Activated naive CD4-positive, alpha-beta T cell treated with anti-CD3 and anti-CD28 coated beads, Interleukin-2, amount 10 ng/mL, durations not matched to agents 7 days and 5 days (primary cell): ENCODE measurements at regions not wholly inside any gene's neighbourhood (a gene's known extent, or its start where the extent isn't known, plus 50 kb on each side); places are given as distances from the start of the nearest gene placed in this dataset.

Source experiments
- CTCF ChIA-PET: fragments of 350-600 bp; sonication (Branson Sonifier 250); formaldehyde crosslinking; loops from one replicate; lab custom pipeline; 2021; ENCODE audit warnings: antibody characterized with exemption; lab: Charles Lee
- DNase-seq: peaks from one replicate; pipeline ENCODE4 v3.0.0-alpha.2; 2020
- H3K27ac Mint-ChIP-seq: one replicate; pipeline ENCODE4 v1.8.0; 2021; ENCODE audit warnings: mild to moderate bottlenecking, moderate library complexity, mixed read lengths
- H3K27me3 Mint-ChIP-seq: one replicate; pipeline ENCODE4 v1.8.0; 2021; ENCODE audit warnings: mild to moderate bottlenecking, mixed read lengths
- H3K36me3 Mint-ChIP-seq: one replicate; pipeline ENCODE4 v1.8.0; 2021; ENCODE audit warnings: mixed read lengths
- H3K4me1 Mint-ChIP-seq: one replicate; pipeline ENCODE4 v1.8.0; 2021; ENCODE audit warnings: mixed read lengths
- H3K4me3 Mint-ChIP-seq: one replicate; pipeline ENCODE4 v1.8.0; 2021; ENCODE audit warnings: mild to moderate bottlenecking, moderate library complexity, mixed read lengths
- H3K9me3 Mint-ChIP-seq: one replicate; pipeline ENCODE4 v1.8.0; 2021; ENCODE audit warnings: mixed read lengths

DNA sequence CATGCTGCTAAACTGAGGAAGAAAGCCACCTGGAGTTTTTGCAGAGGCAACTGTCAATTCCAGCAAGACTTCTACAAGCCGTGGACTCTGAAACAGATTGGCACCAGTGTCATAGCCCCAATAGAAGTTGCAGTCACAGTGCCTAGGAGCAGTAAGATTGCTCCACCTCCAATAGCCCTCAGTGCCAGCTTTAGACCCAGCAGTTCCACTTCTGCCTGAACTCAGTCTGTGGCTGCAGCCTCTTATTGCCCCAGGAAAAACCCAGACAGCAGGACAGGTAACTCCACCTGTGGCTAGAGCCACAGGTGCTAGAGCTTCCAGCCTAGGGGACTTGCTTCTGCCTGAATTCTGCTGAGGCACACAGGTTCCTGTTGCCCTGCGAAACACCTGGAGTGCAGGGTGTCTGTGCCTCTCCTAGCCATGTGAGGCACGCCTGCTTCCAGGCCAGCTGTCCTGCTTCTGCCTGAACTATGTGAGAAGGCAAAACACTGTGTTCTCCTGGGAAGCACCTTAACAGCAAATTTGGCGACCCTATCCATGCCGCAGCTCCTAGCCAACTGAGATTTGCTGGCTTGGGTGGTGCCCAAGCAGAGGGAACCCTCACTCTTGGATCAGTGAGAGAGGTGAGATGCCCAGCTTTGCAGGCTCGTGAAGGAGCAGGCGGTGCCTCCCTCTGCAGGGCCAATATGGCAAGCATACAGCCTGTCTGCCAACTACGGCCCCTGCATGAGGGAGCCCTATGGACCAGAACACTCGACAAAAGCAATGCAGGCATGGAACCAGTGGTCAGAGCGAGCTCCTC lies 607.6 kb downstream of the PCDH17 start:
- Mint-ChIP-seq H3K36me3 (no peaks in the 10 kb centered on the region), H3K27me3 (no peaks in the 10 kb centered on the region), H3K27ac (no peak overlapping the region), H3K4me1 (no peaks in the 10 kb centered on the region), H3K9me3 (peaks cover 12% of the 10 kb centered on the region), H3K4me3 (no peak overlapping the region)
- DNase-seq: no peak
- CTCF ChIA-PET: no interaction called here

DNA sequence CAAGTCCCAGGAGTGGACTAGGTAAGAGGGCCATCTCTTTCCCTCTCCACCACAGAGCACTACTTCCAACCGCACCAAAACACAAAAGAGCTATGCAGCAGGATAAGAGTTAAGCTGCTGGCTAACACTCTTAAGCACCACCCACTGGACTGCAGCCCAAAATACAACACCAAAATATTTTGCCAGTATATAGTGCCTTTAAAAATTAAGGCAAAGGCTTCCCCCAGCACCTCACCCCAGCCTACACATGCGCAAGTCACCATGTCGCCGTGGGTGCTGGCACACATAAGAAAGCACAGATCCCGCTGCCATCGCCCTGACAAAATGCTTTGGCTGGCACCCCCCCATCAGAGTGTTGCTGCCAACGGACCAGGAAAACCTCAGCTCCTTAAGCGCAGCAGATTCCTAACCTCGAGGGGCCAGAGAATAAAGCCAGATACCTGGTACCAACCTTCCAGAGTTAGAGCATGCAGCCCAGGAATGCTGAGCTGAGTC lies 608.3 kb downstream of the PCDH17 start:
- H3K27ac Mint-ChIP-seq: no peak overlapping the region
- no peaks in the 10 kb centered on the region for H3K4me1 Mint-ChIP-seq
- H3K36me3 Mint-ChIP-seq: no peaks in the 10 kb centered on the region
- no peaks in the 10 kb centered on the region for H3K27me3 Mint-ChIP-seq
- CTCF ChIA-PET: no interaction called here
- DNase-seq: no peak
- H3K4me3 Mint-ChIP-seq: no peak overlapping the region
- H3K9me3 Mint-ChIP-seq: peaks cover 12% of the 10 kb centered on the region

DNA sequence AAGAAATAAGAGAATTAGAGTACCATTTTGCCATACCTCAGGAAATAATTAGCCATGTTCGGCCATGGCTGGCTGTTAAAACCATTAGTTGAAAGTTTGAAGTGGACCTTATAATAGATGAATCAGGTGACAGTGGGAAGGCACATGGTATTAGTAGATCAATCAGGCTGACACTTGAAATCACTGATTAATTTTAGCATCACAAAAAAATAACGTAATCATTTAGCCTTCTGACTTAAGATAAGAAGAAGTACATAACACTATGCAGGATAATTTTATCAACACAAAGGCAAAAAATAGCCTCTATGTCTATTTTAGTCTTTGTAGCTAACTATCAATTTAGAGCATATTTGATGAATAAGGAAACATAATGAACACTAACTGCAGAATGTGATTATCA lies 615.5 kb downstream of the PCDH17 start:
- DNase-seq: no peak
- Mint-ChIP-seq H3K4me3 (no peak overlapping the region), H3K4me1 (no peaks in the 10 kb centered on the region), H3K36me3 (no peaks in the 10 kb centered on the region), H3K27me3 (no peaks in the 10 kb centered on the region), H3K27ac (no peak overlapping the region), H3K9me3 (peaks cover 7% of the 10 kb centered on the region)
- CTCF ChIA-PET: no interaction called here

DNA sequence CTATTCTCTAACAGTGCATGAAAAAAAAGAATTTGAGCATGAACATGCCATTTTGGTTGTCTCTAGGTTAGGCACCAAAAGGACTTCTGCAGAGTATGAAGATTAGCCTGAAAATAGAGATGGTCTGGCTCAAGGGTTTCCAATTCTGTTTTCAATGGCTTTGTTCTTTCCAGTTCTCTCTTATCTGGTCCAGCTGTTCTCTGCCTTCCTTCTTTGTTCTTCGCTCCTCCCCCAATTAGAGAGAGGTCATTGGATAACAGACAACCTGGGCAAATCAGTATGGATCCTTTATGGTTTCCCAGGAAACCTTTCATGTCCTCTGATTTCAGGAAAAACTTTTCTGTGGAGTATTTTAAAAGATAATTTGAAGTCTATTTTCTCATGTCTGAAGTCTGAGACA lies 623.4 kb downstream of the PCDH17 start:
- no peak for DNase-seq
- Mint-ChIP-seq H3K9me3 (peaks cover 4% of the 10 kb centered on the region), H3K4me3 (no peak overlapping the region), H3K27ac (no peak overlapping the region), H3K4me1 (no peaks in the 10 kb centered on the region), H3K36me3 (no peaks in the 10 kb centered on the region), H3K27me3 (no peaks in the 10 kb centered on the region)
- CTCF ChIA-PET: no interaction called here

DNA sequence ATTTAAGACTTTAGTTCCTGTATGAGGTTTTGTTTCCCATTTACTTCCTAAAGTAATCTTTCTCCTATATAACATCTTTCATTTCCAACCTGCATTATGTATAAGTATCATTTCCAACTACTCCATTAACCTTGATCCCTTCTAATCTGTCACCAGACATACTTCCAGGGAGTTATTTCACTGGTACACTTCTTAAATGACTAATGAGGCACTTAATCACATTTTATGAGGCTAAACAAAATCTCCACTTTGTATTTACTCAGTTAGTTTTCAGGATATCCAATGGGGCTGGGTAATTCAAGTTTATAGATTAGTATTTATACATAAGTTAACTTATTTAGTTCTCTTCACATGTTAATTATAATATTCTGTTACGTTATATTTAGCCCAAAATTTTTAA lies 634.7 kb downstream of the PCDH17 start:
- no peak overlapping the region for H3K27ac Mint-ChIP-seq
- no peak overlapping the region for H3K4me3 Mint-ChIP-seq
- H3K4me1 Mint-ChIP-seq: no peaks in the 10 kb centered on the region
- H3K36me3 Mint-ChIP-seq: no peaks in the 10 kb centered on the region
- H3K27me3 Mint-ChIP-seq: no peaks in the 10 kb centered on the region
- CTCF ChIA-PET: no interaction called here
- no peak for DNase-seq
- no peaks in the 10 kb centered on the region for H3K9me3 Mint-ChIP-seq

DNA sequence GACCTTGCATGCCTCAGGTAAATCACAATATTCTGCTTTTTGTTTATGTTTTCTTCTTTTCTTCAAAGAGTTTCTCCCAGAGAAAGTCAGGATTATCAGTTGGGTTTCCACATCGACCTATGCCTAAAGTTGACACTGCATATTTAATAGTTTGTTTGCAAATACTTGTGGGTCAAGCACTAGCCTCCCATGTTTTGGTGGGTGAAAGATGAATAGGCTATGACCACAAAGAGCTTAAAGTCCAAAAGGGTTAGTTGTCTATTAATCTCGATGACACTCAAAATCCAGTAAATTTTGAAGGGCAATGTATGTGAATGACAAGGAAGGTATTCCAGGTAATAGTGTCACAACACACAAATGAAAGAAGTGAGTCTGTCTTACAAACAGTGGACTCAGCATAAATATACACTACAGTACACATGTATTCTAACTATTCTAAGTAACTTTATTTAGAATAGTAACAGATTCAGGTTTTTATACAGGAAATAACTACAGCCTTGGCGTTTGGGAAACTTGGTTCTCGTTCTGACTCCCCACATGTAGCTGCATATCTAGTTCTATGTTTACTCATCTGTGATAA lies 667.1 kb downstream of the PCDH17 start:
- H3K27ac Mint-ChIP-seq: no peak overlapping the region
- no peaks in the 10 kb centered on the region for H3K9me3 Mint-ChIP-seq
- no peaks in the 10 kb centered on the region for H3K36me3 Mint-ChIP-seq
- no peak overlapping the region for H3K4me3 Mint-ChIP-seq
- no peak for DNase-seq
- CTCF ChIA-PET: no interaction called here
- H3K4me1 Mint-ChIP-seq: no peaks in the 10 kb centered on the region
- H3K27me3 Mint-ChIP-seq: no peaks in the 10 kb centered on the region

DNA sequence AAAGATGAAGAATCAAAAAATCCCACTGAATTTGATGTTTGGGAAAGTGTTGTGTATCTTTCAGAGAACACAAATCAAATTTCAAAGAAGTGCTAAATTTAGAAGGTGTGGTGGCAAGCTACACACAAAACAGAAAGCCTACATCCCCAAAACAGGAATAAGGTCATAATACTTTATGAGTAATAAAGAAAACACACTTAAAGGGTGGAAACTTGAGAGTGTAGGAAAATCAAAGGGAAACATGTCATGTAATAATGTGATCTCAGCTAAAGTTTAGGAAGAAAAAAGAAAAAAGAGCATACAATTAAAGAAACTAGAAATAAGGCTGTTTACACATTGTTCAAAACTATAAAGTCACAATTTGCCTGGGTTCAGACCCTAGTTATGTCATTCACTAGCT lies 668.7 kb downstream of the PCDH17 start:
- DNase-seq: no peak
- Mint-ChIP-seq H3K9me3 (no peaks in the 10 kb centered on the region), H3K4me3 (no peak overlapping the region), H3K36me3 (no peaks in the 10 kb centered on the region), H3K27ac (no peak overlapping the region), H3K4me1 (no peaks in the 10 kb centered on the region), H3K27me3 (no peaks in the 10 kb centered on the region)
- CTCF ChIA-PET: no interaction called here

DNA sequence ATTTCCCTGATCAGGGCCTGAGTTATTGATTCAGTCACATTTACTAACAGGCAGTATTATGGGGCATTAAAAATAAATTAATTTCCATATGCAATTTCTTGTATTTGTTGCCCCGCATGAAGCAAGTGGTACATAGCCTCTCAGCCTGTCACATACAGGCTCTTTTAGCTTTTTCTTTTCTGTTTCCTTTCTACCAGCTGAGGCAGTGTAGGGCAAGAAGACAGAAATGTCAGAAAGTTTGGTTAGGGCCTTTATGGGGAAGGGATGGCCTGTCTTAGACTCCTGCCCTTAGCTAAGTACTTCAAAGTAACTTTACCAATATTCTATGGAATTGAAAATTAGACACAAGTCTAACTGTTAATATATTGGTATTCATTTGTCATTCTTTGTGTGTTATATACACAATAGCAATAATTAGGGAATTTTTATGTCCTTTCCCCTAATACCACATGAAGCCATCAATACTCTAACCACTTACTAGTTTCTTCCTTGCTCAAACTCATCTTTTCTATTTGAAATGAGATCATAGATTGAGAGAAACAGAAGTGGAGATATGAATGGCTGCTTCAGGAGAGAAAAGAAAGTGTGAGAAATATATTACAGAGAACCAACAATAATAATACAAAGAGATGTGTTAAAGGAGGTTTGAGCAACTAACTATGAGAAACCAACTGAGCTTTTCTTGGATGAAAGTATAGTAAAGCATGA lies 669.6 kb downstream of the PCDH17 start:
- no peaks in the 10 kb centered on the region for H3K36me3 Mint-ChIP-seq
- CTCF ChIA-PET: no interaction called here
- no peak for DNase-seq
- no peak overlapping the region for H3K4me3 Mint-ChIP-seq
- H3K9me3 Mint-ChIP-seq: no peaks in the 10 kb centered on the region
- no peak overlapping the region for H3K27ac Mint-ChIP-seq
- H3K27me3 Mint-ChIP-seq: no peaks in the 10 kb centered on the region
- no peaks in the 10 kb centered on the region for H3K4me1 Mint-ChIP-seq

DNA sequence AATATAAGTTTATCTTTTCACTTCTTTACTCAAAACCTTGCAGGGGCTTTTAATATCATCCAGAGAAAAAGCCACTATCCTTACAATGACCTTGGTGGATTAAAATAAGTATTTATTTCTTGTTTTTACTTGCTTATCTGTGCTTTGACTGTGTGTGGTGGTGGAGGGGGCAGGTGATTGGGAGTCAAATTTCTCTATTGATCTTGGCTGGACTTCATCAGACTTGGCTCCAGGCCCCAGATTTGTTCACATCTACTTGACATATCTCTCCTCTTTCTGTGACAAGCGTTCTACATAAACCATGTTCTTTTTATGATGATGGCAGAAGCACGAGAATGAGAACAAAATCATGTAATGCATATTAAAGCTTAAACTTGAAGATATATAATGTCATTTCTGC lies 670.8 kb downstream of the PCDH17 start:
- Mint-ChIP-seq H3K4me1 (no peaks in the 10 kb centered on the region), H3K4me3 (no peak overlapping the region), H3K9me3 (peaks cover 2% of the 10 kb centered on the region), H3K27ac (no peak overlapping the region), H3K36me3 (no peaks in the 10 kb centered on the region), H3K27me3 (no peaks in the 10 kb centered on the region)
- CTCF ChIA-PET: no interaction called here
- DNase-seq: no peak

DNA sequence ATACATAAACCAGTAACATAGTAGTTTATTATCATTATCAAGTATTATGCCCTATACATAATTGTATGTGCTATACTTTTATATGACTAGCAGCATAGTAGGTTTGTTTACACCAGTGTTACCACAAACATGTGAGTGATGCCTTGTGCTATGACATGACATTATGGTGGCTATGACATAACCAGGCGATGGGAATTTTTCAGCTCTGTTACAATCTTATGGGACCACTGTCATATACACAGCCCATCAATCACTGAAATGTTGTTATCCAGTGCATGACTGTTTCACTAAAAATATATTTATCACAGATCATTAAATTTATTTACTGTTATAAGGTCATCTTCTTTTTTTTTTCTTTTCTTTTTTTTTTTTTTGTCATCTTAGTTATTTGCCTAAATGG lies 674.5 kb downstream of the PCDH17 start:
- H3K9me3 Mint-ChIP-seq: peaks cover 3% of the 10 kb centered on the region
- H3K36me3 Mint-ChIP-seq: no peaks in the 10 kb centered on the region

DNA sequence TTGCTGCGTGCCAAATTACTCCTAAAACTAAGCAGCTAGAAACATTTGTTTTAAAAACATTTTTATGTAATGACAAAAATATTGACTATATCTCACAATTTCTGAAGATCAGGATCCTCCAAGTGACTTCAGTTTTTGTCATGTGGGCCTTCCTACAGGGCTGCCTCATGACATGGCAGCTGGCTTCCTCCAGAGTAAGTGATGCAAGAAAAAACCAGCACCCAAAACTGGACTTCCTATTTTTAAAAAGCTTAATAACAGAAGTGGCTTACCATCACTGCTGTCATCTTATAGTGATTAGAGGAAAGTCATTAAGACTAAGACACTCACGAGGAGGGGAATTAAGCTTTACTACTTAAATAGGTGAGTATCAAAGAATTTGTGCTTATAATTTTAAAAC lies 681.7 kb downstream of the PCDH17 start:
- CTCF ChIA-PET: no interaction called here
- Mint-ChIP-seq H3K36me3 (no peaks in the 10 kb centered on the region), H3K4me1 (no peaks in the 10 kb centered on the region), H3K27ac (no peak overlapping the region), H3K27me3 (no peaks in the 10 kb centered on the region), H3K4me3 (no peak overlapping the region), H3K9me3 (peaks cover 3% of the 10 kb centered on the region)
- no peak for DNase-seq

More for the DNA sequence above, 674.5 kb downstream of the PCDH17 start:
- H3K27me3 Mint-ChIP-seq: no peaks in the 10 kb centered on the region
- H3K4me1 Mint-ChIP-seq: no peaks in the 10 kb centered on the region
- H3K4me3 Mint-ChIP-seq: no peak overlapping the region
- no peak overlapping the region for H3K27ac Mint-ChIP-seq
- no peak for DNase-seq
- CTCF ChIA-PET: interaction anchor here (0.7 kb wide), 1 partner anchor 9 kb away, joined by 3 read pairs; no protein-coding TSS in a partner anchor

DNA sequence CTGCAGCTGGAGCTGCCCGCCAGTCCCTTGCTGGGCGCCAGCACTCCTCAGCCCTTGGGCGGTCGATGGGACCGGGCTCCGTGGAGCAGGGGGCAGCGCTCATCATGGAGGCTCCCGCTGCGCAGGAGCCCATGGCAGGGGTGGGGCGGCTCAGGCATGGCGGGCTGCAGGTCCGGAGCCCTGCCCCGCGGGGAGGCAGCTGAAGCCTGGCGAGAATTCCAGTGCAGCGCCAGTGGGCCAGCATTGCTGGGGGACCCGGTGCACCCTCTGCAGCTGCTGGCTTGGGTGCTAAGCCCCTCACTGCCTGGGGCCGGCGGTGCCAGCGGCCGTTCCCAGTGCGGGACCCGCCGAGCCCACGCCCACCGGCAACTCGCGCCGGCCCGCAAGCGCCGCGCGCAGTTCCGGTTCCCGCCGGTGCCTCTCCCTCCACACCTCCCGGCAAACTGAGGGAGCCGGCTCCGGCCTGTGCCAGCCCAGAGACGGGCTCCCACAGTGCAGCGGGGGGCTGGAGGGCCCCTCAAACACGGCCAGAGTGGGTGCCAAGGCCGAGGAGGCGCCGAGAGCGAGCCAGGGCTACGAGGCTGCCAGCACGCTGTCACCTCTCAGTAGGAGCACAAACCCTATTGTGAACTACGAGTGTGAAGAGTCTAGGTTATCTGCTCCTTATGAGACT lies 687.1 kb downstream of the PCDH17 start:
- Mint-ChIP-seq H3K4me1 (no peaks in the 10 kb centered on the region), H3K4me3 (no peak overlapping the region), H3K27ac (no peak overlapping the region), H3K27me3 (no peaks in the 10 kb centered on the region), H3K9me3 (peaks cover 3% of the 10 kb centered on the region), H3K36me3 (no peaks in the 10 kb centered on the region)
- DNase-seq: no peak
- CTCF ChIA-PET: no interaction called here

DNA sequence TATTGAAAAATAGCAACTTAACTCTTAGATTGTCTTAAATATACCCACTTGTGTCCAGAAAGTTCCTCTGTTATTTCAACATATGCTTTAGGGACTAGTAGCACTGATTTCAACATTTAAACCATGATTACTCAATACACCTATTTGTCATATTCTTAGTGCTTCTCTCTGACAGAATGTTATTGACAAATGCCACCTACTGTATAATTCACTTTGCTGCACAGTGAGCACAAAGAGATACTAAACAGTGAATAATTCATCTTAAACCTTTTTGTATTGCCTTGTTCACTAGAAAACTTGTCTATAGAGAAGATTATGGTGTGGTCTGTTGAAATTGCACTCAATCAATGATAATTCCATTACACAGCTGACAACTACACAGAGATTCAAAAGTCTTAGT lies 692.6 kb downstream of the PCDH17 start:
- Mint-ChIP-seq H3K27me3 (no peaks in the 10 kb centered on the region), H3K4me3 (no peak overlapping the region), H3K4me1 (no peaks in the 10 kb centered on the region), H3K9me3 (peaks cover 1% of the 10 kb centered on the region), H3K36me3 (no peaks in the 10 kb centered on the region), H3K27ac (no peak overlapping the region)
- DNase-seq: no peak
- CTCF ChIA-PET: no interaction called here

DNA sequence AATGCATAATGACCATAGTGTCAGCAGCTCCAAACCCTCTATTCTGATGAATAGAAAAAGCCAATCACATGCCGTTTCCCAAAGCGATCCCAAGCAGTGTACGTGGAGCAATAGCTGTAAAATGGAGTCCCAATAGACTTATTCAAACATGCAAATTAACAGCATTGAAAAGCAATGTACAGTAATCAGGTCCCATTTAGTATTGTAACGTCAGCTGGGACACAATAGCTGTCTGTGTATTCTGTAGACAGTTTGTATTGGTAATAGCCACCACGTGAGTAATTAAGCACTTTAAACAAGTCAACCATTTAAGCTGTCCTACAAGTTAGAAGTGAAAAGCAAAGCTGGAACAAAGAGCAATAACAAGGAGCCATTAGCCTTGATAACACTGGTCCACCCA lies 698.2 kb downstream of the PCDH17 start:
- Mint-ChIP-seq H3K4me3 (no peak overlapping the region), H3K27me3 (no peaks in the 10 kb centered on the region), H3K36me3 (no peaks in the 10 kb centered on the region), H3K4me1 (no peaks in the 10 kb centered on the region), H3K27ac (no peak overlapping the region), H3K9me3 (peaks cover 5% of the 10 kb centered on the region)
- no peak for DNase-seq
- CTCF ChIA-PET: no interaction called here
